Lower leg skin (tissue), 3 donors: ENCODE measurements at regions not wholly inside any gene's neighbourhood (a gene's known extent, or its start where the extent isn't known, plus 50 kb on each side); places are given as distances from the start of the nearest gene placed in this dataset.

ENCODE experiments used
- CTCF ChIP-seq, 3 donors: fragments of 450-650 bp; IDR thresholded peaks; one replicate each; pipeline ENCODE4 v1.5.1; 2016; ENCODE audit warnings: antibody characterized with exemption in 3 of 3, mild to moderate bottlenecking in 3 of 3, moderate library complexity in 2 of 3
- POLR2A ChIP-seq, 2 donors: fragments of 450-650 bp; IDR thresholded peaks; one replicate each; pipeline ENCODE4 v1.6.1; 2016 to 2017; ENCODE audit warnings: antibody characterized with exemption in 2 of 2, mild to moderate bottlenecking in 1 of 2, moderate library complexity in 1 of 2

GRCh38 chr3:150133293-150133692 is 162.6 kb upstream of the PFN2 start:
- no peak for TF ChIP-seq CTCF (IDR thresholded peaks at IDR 0.05)
- TF ChIP-seq POLR2A (IDR thresholded peaks at IDR 0.05): no peak
